Type B pancreatic cell (in vitro differentiated cells): ENCODE measurements at regions not wholly inside any gene's neighbourhood (a gene's known extent, or its start where the extent isn't known, plus 50 kb on each side); places are given as distances from the start of the nearest gene placed in this dataset.
A peak's percentile ranks its signal among the peaks of the same experiment; 100 is the strongest.

ENCODE experiments used
- DNase-seq: peaks from one replicate; pipeline ENCODE4 v3.0.0; 2021; ENCODE audit warnings: mixed read lengths; ENCODE audit not compliant: unreplicated experiment; ENCODE audit errors: extremely low spot score
- H3K27ac Mint-ChIP-seq: 2 replicates; pipeline ENCODE4 v1.8.0; 2021; ENCODE audit warnings: mild to moderate bottlenecking, mixed read lengths
- H3K27me3 Mint-ChIP-seq: 2 replicates; pipeline ENCODE4 v1.8.0; 2021; ENCODE audit warnings: mixed read lengths
- H3K36me3 Mint-ChIP-seq: 2 replicates; pipeline ENCODE4 v1.8.0; 2021; ENCODE audit warnings: mixed read lengths
- H3K4me1 Mint-ChIP-seq: one replicate; pipeline ENCODE4 v1.8.0; 2021; ENCODE audit warnings: mixed read lengths; ENCODE audit not compliant: unreplicated experiment
- H3K4me3 Mint-ChIP-seq: 2 replicates; pipeline ENCODE4 v1.8.0; 2021; ENCODE audit warnings: mild to moderate bottlenecking, mixed read lengths
- H3K9me3 Mint-ChIP-seq: 2 replicates; pipeline ENCODE4 v1.8.0; 2021; ENCODE audit warnings: mixed read lengths
- TF ChIP-seq, protein P1 (sequence below): fragments of 200-600 bp; sonication (generic); conservative IDR thresholded peaks from 2 replicates; pipeline ENCODE4 v1.5.0; 2021; ENCODE audit warnings: antibody characterized with exemption, mild to moderate bottlenecking

DNA sequence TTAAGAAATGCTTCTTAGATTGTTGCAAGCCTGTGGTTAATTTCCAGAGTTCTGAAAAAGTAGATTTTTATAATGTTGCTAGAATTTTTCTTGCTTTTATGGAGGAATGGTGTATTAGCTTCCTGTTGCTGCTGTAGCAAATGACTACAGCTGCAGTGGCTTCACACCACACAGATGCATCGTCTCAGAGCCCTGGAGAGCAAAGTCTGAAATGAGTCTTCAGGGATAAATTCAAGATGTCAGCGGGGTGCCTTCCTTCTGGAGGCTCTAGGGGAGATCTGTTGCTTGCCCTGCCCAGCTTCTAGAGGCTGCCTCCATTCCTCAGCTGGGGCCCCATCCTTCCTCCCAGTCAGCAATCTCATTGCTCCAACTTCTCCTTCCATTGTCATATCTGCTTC, 187.8 kb downstream of the ZNF516 start:
- no peaks in the 10 kb centered on the region for H3K36me3 Mint-ChIP-seq
- no peak overlapping the region for H3K27ac Mint-ChIP-seq
- TF ChIP-seq, protein P1, sequence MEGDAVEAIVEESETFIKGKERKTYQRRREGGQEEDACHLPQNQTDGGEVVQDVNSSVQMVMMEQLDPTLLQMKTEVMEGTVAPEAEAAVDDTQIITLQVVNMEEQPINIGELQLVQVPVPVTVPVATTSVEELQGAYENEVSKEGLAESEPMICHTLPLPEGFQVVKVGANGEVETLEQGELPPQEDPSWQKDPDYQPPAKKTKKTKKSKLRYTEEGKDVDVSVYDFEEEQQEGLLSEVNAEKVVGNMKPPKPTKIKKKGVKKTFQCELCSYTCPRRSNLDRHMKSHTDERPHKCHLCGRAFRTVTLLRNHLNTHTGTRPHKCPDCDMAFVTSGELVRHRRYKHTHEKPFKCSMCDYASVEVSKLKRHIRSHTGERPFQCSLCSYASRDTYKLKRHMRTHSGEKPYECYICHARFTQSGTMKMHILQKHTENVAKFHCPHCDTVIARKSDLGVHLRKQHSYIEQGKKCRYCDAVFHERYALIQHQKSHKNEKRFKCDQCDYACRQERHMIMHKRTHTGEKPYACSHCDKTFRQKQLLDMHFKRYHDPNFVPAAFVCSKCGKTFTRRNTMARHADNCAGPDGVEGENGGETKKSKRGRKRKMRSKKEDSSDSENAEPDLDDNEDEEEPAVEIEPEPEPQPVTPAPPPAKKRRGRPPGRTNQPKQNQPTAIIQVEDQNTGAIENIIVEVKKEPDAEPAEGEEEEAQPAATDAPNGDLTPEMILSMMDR, result no peak
- H3K4me3 Mint-ChIP-seq, result no peak overlapping the region
- H3K4me1 Mint-ChIP-seq, result no peaks in the 10 kb centered on the region
- peaks cover 5% of the 10 kb centered on the region for H3K9me3 Mint-ChIP-seq
- no peaks in the 10 kb centered on the region for H3K27me3 Mint-ChIP-seq
- DNase-seq, result no peak

DNA sequence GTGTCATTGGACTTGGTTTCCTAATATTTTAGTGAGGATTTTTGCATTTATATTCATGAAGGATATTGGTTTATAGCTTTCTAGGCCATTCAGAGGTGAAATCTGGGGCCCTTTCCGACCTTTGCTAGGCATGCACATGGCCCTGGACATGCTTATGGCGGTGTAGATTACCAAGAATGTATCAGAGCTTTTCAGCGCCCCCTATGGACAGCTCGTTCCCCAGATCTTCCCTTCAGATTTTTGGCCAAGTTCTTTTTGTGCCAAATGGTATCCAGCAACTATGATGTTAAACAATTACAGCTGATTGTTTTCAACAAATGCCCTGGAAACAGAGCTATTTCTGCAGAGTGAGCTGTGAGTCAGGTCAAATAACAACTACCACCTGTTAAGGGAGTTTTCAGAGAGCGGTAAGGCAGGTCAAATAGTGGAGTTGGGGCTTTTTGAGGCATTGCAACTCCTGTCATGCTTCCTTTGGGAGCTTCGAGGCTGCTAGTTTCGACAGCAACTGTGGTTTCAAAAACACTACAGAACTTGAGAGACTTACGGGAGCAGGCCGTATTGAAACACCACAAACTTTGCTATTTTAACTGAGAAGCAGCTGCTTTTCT, 188.3 kb downstream of the ZNF516 start:
- Mint-ChIP-seq H3K27ac (no peak overlapping the region), H3K27me3 (no peaks in the 10 kb centered on the region), H3K4me1 (no peaks in the 10 kb centered on the region), H3K4me3 (no peak overlapping the region), H3K36me3 (no peaks in the 10 kb centered on the region), H3K9me3 (peaks cover 5% of the 10 kb centered on the region)
- no peak for DNase-seq
- TF ChIP-seq, protein P1, result peak; percentile 22

DNA sequence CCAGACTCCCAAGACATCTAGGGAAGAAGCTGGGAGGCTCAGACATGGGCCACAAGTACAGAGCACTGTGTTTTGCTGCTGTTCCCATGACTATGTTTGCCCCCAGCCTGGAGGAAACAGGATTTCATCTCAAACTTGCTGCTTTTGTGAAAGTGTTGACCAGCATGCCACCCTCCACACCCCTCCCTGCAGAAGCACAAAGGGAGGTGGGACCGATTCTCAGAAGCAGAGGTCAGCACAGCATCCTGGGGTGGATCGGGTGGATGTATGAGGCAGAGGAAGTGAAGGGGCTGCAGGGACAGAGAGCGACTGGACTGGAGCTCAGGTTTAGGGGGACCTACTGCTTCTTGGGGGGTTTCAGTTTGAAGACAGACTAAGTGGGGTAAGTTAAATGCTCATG, 209.2 kb downstream of the ZNF516 start:
- no peak overlapping the region for H3K27ac Mint-ChIP-seq
- no peak for DNase-seq
- no peak overlapping the region for H3K4me3 Mint-ChIP-seq
- H3K36me3 Mint-ChIP-seq, result no peaks in the 10 kb centered on the region
- no peaks in the 10 kb centered on the region for H3K4me1 Mint-ChIP-seq
- TF ChIP-seq, protein P1, result no peak
- no peaks in the 10 kb centered on the region for H3K9me3 Mint-ChIP-seq
- no peaks in the 10 kb centered on the region for H3K27me3 Mint-ChIP-seq

DNA sequence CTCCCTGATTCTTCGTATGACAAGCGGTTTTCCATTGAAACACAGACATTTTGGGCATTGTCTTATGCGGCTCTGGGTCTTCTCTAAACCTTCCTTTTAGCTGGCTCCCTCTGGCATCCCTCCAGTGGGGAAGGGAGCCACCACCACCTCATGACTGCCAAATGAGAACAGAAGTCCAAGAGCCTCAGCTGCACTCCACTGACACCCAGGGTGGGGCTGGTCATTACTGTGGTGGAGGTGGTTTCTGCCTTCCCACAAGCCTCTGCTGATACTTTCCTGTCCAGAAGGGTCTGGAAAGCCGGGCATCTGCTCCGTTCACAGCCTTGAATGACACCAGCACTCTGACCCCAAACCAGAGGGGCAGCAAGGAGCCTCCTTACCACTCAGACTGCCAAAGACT, 213.5 kb downstream of the ZNF516 start:
- Mint-ChIP-seq H3K4me3 (no peak overlapping the region), H3K4me1 (no peaks in the 10 kb centered on the region), H3K27ac (no peak overlapping the region), H3K36me3 (no peaks in the 10 kb centered on the region), H3K27me3 (peaks cover 7% of the 10 kb centered on the region), H3K9me3 (no peaks in the 10 kb centered on the region)
- DNase-seq, result no peak
- TF ChIP-seq, protein P1, result no peak

DNA sequence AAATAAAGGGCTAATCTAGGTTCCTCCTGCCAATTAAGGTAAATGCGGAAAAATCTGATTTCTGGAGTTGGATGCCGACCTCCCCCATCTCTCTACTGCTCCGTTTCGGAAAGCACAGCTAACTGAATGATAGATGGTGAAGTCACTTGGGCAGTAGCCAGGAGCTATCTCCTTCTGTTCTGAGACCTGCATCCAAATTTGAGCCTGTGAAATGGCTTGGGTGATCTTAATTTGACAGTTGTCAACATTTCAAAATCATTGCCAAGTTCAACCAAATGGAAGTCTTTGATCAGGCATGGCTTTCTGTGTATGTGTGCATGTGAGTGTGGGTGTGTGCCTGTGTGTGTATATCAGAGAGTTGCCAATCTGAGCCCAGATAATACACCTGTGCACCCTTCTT, 217.2 kb downstream of the ZNF516 start:
- no peak overlapping the region for H3K27ac Mint-ChIP-seq
- no peaks in the 10 kb centered on the region for H3K9me3 Mint-ChIP-seq

More for the DNA sequence above, 217.2 kb downstream of the ZNF516 start:
- H3K4me1 Mint-ChIP-seq, result peaks cover 10% of the 10 kb centered on the region
- TF ChIP-seq, protein P1, result no peak
- no peaks in the 10 kb centered on the region for H3K36me3 Mint-ChIP-seq
- no peak for DNase-seq
- H3K27me3 Mint-ChIP-seq, result peaks cover 17% of the 10 kb centered on the region
- H3K4me3 Mint-ChIP-seq, result no peak overlapping the region
